SU-DHL-6 (cell line): ENCODE measurements at regions not wholly inside any gene's neighbourhood (a gene's known extent, or its start where the extent isn't known, plus 50 kb on each side); places are given as distances from the start of the nearest gene placed in this dataset.

Experiments used
- H2AFZ ChIP-seq: fragments of 200-600 bp; sonication (generic); 2 replicates; pipeline ENCODE4 v1.6.1; 2014; ENCODE audit warnings: low read depth, mild to moderate bottlenecking, moderate library complexity, mixed read lengths, antibody characterized with exemption, low read length; ENCODE audit not compliant: severe bottlenecking
- H3F3A ChIP-seq: fragments of 200-600 bp; shearing (Covaris generic); 2 replicates; pipeline ENCODE4 v1.6.0; 2016; ENCODE audit warnings: antibody characterized with exemption, mild to moderate bottlenecking; ENCODE audit not compliant: insufficient read depth
- H3K27ac ChIP-seq: fragments of 200-600 bp; sonication (generic); 2 replicates; pipeline ENCODE4 v1.5.1; 2016; ENCODE audit warnings: low read depth, mild to moderate bottlenecking, low read length, moderate library complexity, mixed read lengths
- H3K27me3 ChIP-seq: fragments of 200-600 bp; sonication (generic), shearing (Covaris generic); 2 replicates; pipeline ENCODE4 v1.6.0; 2014; ENCODE audit warnings: mild to moderate bottlenecking, low read length
- H3K36me3 ChIP-seq: fragments of 200-600 bp; sonication (generic); 2 replicates; pipeline ENCODE4 v1.6.1; 2014; ENCODE audit warnings: mild to moderate bottlenecking, low read length, mixed read lengths
- H3K4me2 ChIP-seq: fragments of 300-600, 200-600 bp; shearing (Covaris generic), sonication (generic); 2 replicates; pipeline ENCODE4 v1.6.0; 2014; ENCODE audit warnings: low read length, low read depth, mild to moderate bottlenecking; ENCODE audit not compliant: poor library complexity, severe bottlenecking
- H3K4me3 ChIP-seq: fragments of 200-600 bp; sonication (generic); 2 replicates; pipeline ENCODE4 v1.5.1; 2014; ENCODE audit warnings: antibody characterized with exemption, low read length, mild to moderate bottlenecking, mixed read lengths; ENCODE audit not compliant: insufficient read depth, poor library complexity, severe bottlenecking
- H3K79me2 ChIP-seq: fragments of 200-600 bp; sonication (generic); 2 replicates; pipeline ENCODE4 v1.6.1; 2014; ENCODE audit warnings: mild to moderate bottlenecking, low read length, moderate library complexity; ENCODE audit not compliant: insufficient read depth
- H3K9ac ChIP-seq: fragments of 200-600 bp; sonication (generic); 2 replicates; pipeline ENCODE4 v1.7.0; 2014; ENCODE audit warnings: mild to moderate bottlenecking, low read length
- H3K9me2 ChIP-seq: fragments of 200-600 bp; sonication (generic); replicated peaks from 2 replicates; pipeline ENCODE4 v1.6.1; 2014; ENCODE audit warnings: low read length; ENCODE audit not compliant: insufficient read depth
- H3K9me3 ChIP-seq: fragments of 200-600 bp; sonication (generic); 2 replicates; pipeline ENCODE4 v1.6.1; 2014; ENCODE audit warnings: low read length, mixed read lengths; ENCODE audit not compliant: insufficient read depth
- H4K20me1 ChIP-seq: fragments of 200-600 bp; sonication (generic); 2 replicates; pipeline ENCODE4 v1.6.1; 2014; ENCODE audit warnings: low read depth, mild to moderate bottlenecking, antibody characterized with exemption, low read length, moderate library complexity, mixed read lengths
- CTCF ChIP-seq: fragments of 200-600 bp; sonication (generic); IDR thresholded peaks from one replicate; pipeline ENCODE4 v1.5.1; 2017; ENCODE audit warnings: antibody characterized with exemption, mild to moderate bottlenecking, low read length, moderate library complexity; ENCODE audit not compliant: insufficient read depth, poor library complexity, severe bottlenecking
- EZH2phosphoT487 ChIP-seq: fragments of 200-600 bp; sonication (generic), shearing (Covaris generic); conservative IDR thresholded peaks from 2 replicates; pipeline ENCODE4 v1.6.1; 2018; ENCODE audit warnings: mild to moderate bottlenecking, antibody characterized with exemption, low read length, moderate library complexity, mixed read lengths

- Histone ChIP-seq H3K9me3 (no peaks in the 10 kb centered on the region), H3K4me2 (no peak overlapping the region), H3K27me3 (no peaks in the 10 kb centered on the region), H2AFZ (no peak overlapping the region), H3K9me2 (no peaks in the 10 kb centered on the region), H4K20me1 (no peaks in the 10 kb centered on the region), H3K79me2 (no peaks in the 10 kb centered on the region), H3K4me3 (no peak overlapping the region), H3F3A (no peaks in the 10 kb centered on the region), H3K27ac (no peak overlapping the region), H3K36me3 (no peaks in the 10 kb centered on the region), H3K9ac (no peak overlapping the region)
- no peak for TF ChIP-seq CTCF
- TF ChIP-seq EZH2phosphoT487: no peak
Measured at GRCh38 chr13:30078059-30078458, 227.6 kb upstream of the UBL3 start.

GRCh38 chr13:30077240-30077735 is 226.9 kb upstream of the UBL3 start:
- no peak overlapping the region for H3K27ac ChIP-seq
- H3K79me2 ChIP-seq: no peaks in the 10 kb centered on the region
- H3K9me3 ChIP-seq: no peaks in the 10 kb centered on the region
- no peak for TF ChIP-seq EZH2phosphoT487
- no peak for TF ChIP-seq CTCF
- H3K9me2 ChIP-seq: no peaks in the 10 kb centered on the region
- H3K4me2 ChIP-seq: no peak overlapping the region
- H4K20me1 ChIP-seq: no peaks in the 10 kb centered on the region
- no peak overlapping the region for H3K4me3 ChIP-seq
- H3K36me3 ChIP-seq: no peaks in the 10 kb centered on the region
- no peaks in the 10 kb centered on the region for H3F3A ChIP-seq
- H2AFZ ChIP-seq: no peak overlapping the region
- H3K27me3 ChIP-seq: no peaks in the 10 kb centered on the region
- no peak overlapping the region for H3K9ac ChIP-seq

DNA sequence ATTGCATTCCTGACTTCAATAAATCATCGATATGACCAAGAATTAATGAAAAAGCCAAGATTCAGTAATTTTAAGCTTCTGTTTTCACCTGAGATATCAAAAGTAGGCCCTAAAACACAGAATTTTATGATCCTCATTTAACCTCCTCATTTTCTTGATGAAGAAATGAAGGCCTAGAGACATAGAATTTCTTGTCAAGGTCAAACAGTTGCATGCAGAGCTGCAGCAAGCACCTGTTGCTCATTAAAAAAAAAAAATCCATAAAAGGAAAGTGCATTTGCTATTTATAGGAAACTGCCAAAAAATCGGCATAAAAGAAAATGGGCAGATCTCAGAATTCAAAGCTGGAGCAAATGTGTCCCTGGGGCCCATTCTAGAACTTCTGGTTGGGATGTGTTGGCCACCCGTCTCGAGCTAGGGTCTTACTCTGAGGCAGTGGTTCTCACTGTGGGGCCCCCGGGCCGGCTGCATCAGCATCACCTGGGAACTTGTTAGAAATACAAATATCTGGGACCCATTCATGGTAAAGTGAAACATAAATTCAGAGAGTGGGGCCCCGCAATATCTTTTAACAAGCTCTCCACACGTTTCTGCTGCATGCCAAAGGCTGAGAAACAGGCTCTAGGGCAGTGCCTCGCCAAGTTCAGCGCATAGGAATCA is 224.7 kb upstream of the UBL3 start:
- Histone ChIP-seq H3K27ac (no peak overlapping the region), H3K9me3 (no peaks in the 10 kb centered on the region), H3F3A (no peaks in the 10 kb centered on the region), H2AFZ (no peak overlapping the region), H3K27me3 (no peaks in the 10 kb centered on the region), H3K79me2 (no peaks in the 10 kb centered on the region), H3K9me2 (no peaks in the 10 kb centered on the region), H3K4me2 (no peak overlapping the region), H3K4me3 (no peak overlapping the region), H3K36me3 (no peaks in the 10 kb centered on the region), H3K9ac (no peak overlapping the region), H4K20me1 (no peaks in the 10 kb centered on the region)
- TF ChIP-seq EZH2phosphoT487 (no peak), CTCF (no peak)
